Endothelial cell of umbilical vein (primary cell): ENCODE measurements at regions not wholly inside any gene's neighbourhood (a gene's known extent, or its start where the extent isn't known, plus 50 kb on each side); places are given as distances from the start of the nearest gene placed in this dataset.

ENCODE experiments used
- BruUV-seq: library from RNA; stranded (reverse); fragments of 400-500 nt; replicated peaks from 2 replicates; lab custom pipeline; 2021; lab: Mats Ljungman, UMichigan
- CTCF ChIA-PET: fragments of 300-600, 350-600 bp; sonication (Branson Sonifier 250); formaldehyde crosslinking; loops from one replicate; lab custom pipeline; 2021; ENCODE audit warnings: antibody characterized with exemption, inconsistent platforms; lab: Charles Lee
- POLR2A ChIA-PET: fragments of 300-600, 350-600 bp; sonication (Branson Sonifier 250); formaldehyde crosslinking; loops from one replicate; lab custom pipeline; 2021; ENCODE audit warnings: antibody characterized with exemption, inconsistent platforms; lab: Charles Lee
- DNase-seq: peaks from one replicate; pipeline ENCODE4 v3.0.0-alpha.2; 2011; ENCODE audit warnings: low read depth, low spot score
- FAIRE-seq: peaks from 2 replicates; lab custom pipeline; 2011; peaks lifted over from hg19 to GRCh38; lab: Jason Lieb, UNC
- H2AFZ ChIP-seq: 2 replicates; pipeline ENCODE4 v1.6.0; 2012; ENCODE audit warnings: low read depth, low read length, control low read depth, inconsistent platforms
- H3K27ac ChIP-seq: 2 replicates; pipeline ENCODE4 v1.5.1; 2011; ENCODE audit warnings: low read depth, mild to moderate bottlenecking, control low read depth, low read length, moderate library complexity; ENCODE audit not compliant: insufficient read depth
- H3K27me3 ChIP-seq, 2 experiments: 2 replicates each; pipeline versions ENCODE4 v1.6.0 to v1.6.1; 2011; ENCODE audit warnings: low read length in 2 of 2, mixed read lengths in 1 of 2; ENCODE audit not compliant: control insufficient read depth in 2 of 2, insufficient read depth in 2 of 2
- H3K36me3 ChIP-seq, 2 experiments: 2 replicates in 1 of 2; 3 replicates in 1 of 2; pipeline ENCODE4 v1.5.1; 2011; ENCODE audit warnings: low read length in 2 of 2, mild to moderate bottlenecking in 1 of 2, moderate library complexity in 1 of 2; ENCODE audit not compliant: control insufficient read depth in 2 of 2, insufficient read depth in 2 of 2; ENCODE audit errors: extremely low read depth in 1 of 2
- H3K4me1 ChIP-seq: 3 replicates; pipeline ENCODE4 v1.5.1; 2011; ENCODE audit warnings: mild to moderate bottlenecking, low read length; ENCODE audit not compliant: control insufficient read depth, insufficient read depth; ENCODE audit errors: extremely low read depth
- H3K4me2 ChIP-seq: 2 replicates; pipeline ENCODE4 v1.6.1; 2011; ENCODE audit warnings: low read length, control low read depth, mixed read lengths; ENCODE audit not compliant: insufficient read depth
- H3K4me3 ChIP-seq, 3 experiments: fragments of 200-600 bp in 1 of 3; sonication (generic), shearing (Covaris generic) in 1 of 3; replicated peaks in 1 of 3; 2 replicates each; pipeline ENCODE4 v1.5.1; 2011 to 2016; ENCODE audit warnings: control low read depth in 3 of 3, low read length in 3 of 3, mild to moderate bottlenecking in 2 of 3, inconsistent platforms in 1 of 3, low read depth in 1 of 3, moderate library complexity in 1 of 3; ENCODE audit not compliant: insufficient read depth in 1 of 3
- H3K79me2 ChIP-seq: 2 replicates; pipeline ENCODE4 v1.6.0; 2012; ENCODE audit warnings: low read length, inconsistent platforms; ENCODE audit not compliant: control insufficient read depth, insufficient read depth
- H3K9ac ChIP-seq: replicated peaks from 2 replicates; pipeline ENCODE3; 2011; ENCODE audit warnings: low read length, control low read depth; ENCODE audit not compliant: insufficient read depth; ENCODE audit errors: extremely low read depth
- H3K9me1 ChIP-seq: replicated peaks from 3 replicates; pipeline ENCODE4 v1.6.0; 2011; ENCODE audit warnings: mild to moderate bottlenecking, low read length; ENCODE audit not compliant: control insufficient read depth, insufficient read depth; ENCODE audit errors: extremely low read depth
- H3K9me3 ChIP-seq: replicated peaks from 2 replicates; pipeline ENCODE4 v1.5.1; 2012; ENCODE audit warnings: low read length, inconsistent platforms; ENCODE audit not compliant: control insufficient read depth, insufficient read depth
- H4K20me1 ChIP-seq: replicated peaks from 2 replicates; pipeline ENCODE3; 2011; ENCODE audit warnings: mild to moderate bottlenecking, low read length; ENCODE audit not compliant: control insufficient read depth, insufficient read depth; ENCODE audit errors: extremely low read depth
- CTCF ChIP-seq, 2 donors: IDR thresholded peaks; 1 replicate in 1 of 2; 2 replicates in 1 of 2; pipeline ENCODE4 v1.5.1; 2011; ENCODE audit warnings: low read length in 2 of 2, mild to moderate bottlenecking in 2 of 2, moderate library complexity in 2 of 2, control low read depth in 1 of 2, inconsistent platforms in 1 of 2, low read depth in 1 of 2; ENCODE audit not compliant: insufficient read depth in 1 of 2; ENCODE audit errors: extremely low read depth in 1 of 2
- EZH2 ChIP-seq: IDR thresholded peaks from 2 replicates; pipeline ENCODE4 v1.6.1; 2012; ENCODE audit warnings: borderline replicate concordance, low read depth, mild to moderate bottlenecking, moderate library complexity, low read length, inconsistent platforms; ENCODE audit not compliant: severe bottlenecking
- FOS ChIP-seq: IDR thresholded peaks from 2 replicates; pipeline ENCODE4 v1.6.1; 2011; ENCODE audit warnings: mild to moderate bottlenecking, low read length, moderate library complexity, borderline replicate concordance; ENCODE audit not compliant: insufficient read depth
- GATA2 ChIP-seq: IDR thresholded peaks from 2 replicates; pipeline ENCODE4 v1.7.0; 2011; ENCODE audit warnings: low read depth, mild to moderate bottlenecking, moderate library complexity, mixed read lengths, low read length; ENCODE audit not compliant: insufficient read length, insufficient read depth
- JUN ChIP-seq: IDR thresholded peaks from 2 replicates; pipeline ENCODE4 v1.6.1; 2011; ENCODE audit warnings: borderline replicate concordance, low read depth; ENCODE audit not compliant: insufficient read length, insufficient read depth
- MAX ChIP-seq: IDR thresholded peaks from 2 replicates; pipeline ENCODE4 v1.6.1; 2011; ENCODE audit not compliant: insufficient read depth, insufficient read length
- MYC ChIP-seq: IDR thresholded peaks from one replicate; pipeline ENCODE4 v1.6.1; 2011; ENCODE audit warnings: mild to moderate bottlenecking, low read depth, low read length
- POLR2A ChIP-seq: IDR thresholded peaks from 2 replicates; pipeline ENCODE4 v1.6.1; 2012; ENCODE audit warnings: low read depth, mild to moderate bottlenecking, control low read depth, low read length
- POLR2AphosphoS5 ChIP-seq: IDR thresholded peaks from 2 replicates; pipeline ENCODE4 v1.6.1; 2012; ENCODE audit warnings: low read depth, mild to moderate bottlenecking, control low read depth, low read length, moderate library complexity; ENCODE audit not compliant: insufficient read depth
- dilution Hi-C: fragments of 300-500 bp; cut with MboI; formaldehyde crosslinking; loops from one replicate; pipeline ENCODE4 v1.15.0; 2019; ENCODE audit warnings: low sequenced_read_pairs; ENCODE audit not compliant: extremely low pct_ligation_motif_present
- intact Hi-C: fragments of 100-400 bp; cut with micrococcal nuclease; formaldehyde crosslinking; loops from one replicate; pipeline ENCODE4 v1.10.0; 2022

- peaks cover 9% of the 10 kb centered on the region for H3K9me3 ChIP-seq
- no peaks in the 10 kb centered on the region for H3K4me1 ChIP-seq
- H4K20me1 ChIP-seq: no peaks in the 10 kb centered on the region
- H3K9me1 ChIP-seq: no peaks in the 10 kb centered on the region
- POLR2A ChIA-PET: no interaction called here
- CTCF ChIA-PET: no interaction called here
- BruUV-seq: no TSS peak
- H3K4me2 ChIP-seq: no peak overlapping the region
- DNase-seq (no peak), FAIRE-seq (no peak)
- H3K9ac ChIP-seq: no peak overlapping the region
- no peak overlapping the region for H3K27ac ChIP-seq
- H3K4me3 ChIP-seq: no peak overlapping the region
- no peaks in the 10 kb centered on the region for H3K27me3 ChIP-seq
- intact Hi-C loops: no loop called here
- dilution Hi-C loops: no loop called here
- H3K79me2 ChIP-seq: no peaks in the 10 kb centered on the region
- TF ChIP-seq EZH2: no peak
- TF ChIP-seq POLR2AphosphoS5: no peak
- no peak for TF ChIP-seq JUN
- TF ChIP-seq MAX: no peak
- no peak for TF ChIP-seq FOS
- no peak for TF ChIP-seq MYC
- TF ChIP-seq POLR2A: no peak
- no peak overlapping the region for H2AFZ ChIP-seq
- H3K36me3 ChIP-seq: no peaks in the 10 kb centered on the region
Measured at GRCh38 chr6:98467902-98468301, 366.5 kb upstream of the POU3F2 start.

GRCh38 chr6:98469141-98469540 is 365.2 kb upstream of the POU3F2 start:
- DNase-seq (no peak), FAIRE-seq (no peak)
- Histone ChIP-seq H3K4me3 (no peak overlapping the region), H3K4me1 (no peaks in the 10 kb centered on the region), H3K9me1 (no peaks in the 10 kb centered on the region), H4K20me1 (no peaks in the 10 kb centered on the region), H3K9ac (no peak overlapping the region), H2AFZ (no peak overlapping the region), H3K4me2 (no peak overlapping the region), H3K79me2 (no peaks in the 10 kb centered on the region), H3K27ac (no peak overlapping the region), H3K36me3 (no peaks in the 10 kb centered on the region), H3K27me3 (no peaks in the 10 kb centered on the region), H3K9me3 (peaks cover 8% of the 10 kb centered on the region)
- intact Hi-C loops (no loop called here), dilution Hi-C loops (no loop called here)
- no peak for TF ChIP-seq POLR2AphosphoS5
- TF ChIP-seq EZH2: no peak
- TF ChIP-seq POLR2A: no peak
- TF ChIP-seq CTCF (IDR thresholded peaks at IDR 0.05; ENCODE audit: extremely low read depth in 1 of 2, insufficient read depth in 1 of 2, low read depth in 1 of 2, low read length in 2 of 2): no peak
- no peak for TF ChIP-seq MAX
- TF ChIP-seq MYC: no peak
- TF ChIP-seq FOS: no peak
- no peak for TF ChIP-seq GATA2
- no peak for TF ChIP-seq JUN
- ChIA-PET CTCF (no interaction called here), POLR2A (no interaction called here)
- BruUV-seq: no TSS peak
